HCT116 (cell line): ENCODE measurements at regions not wholly inside any gene's neighbourhood (a gene's known extent, or its start where the extent isn't known, plus 50 kb on each side); places are given as distances from the start of the nearest gene placed in this dataset.

Source experiments
- ATAC-seq: fragments of 200-7000 bp; cut with Tn5 transposase; 2 replicates; pipeline ENCODE4 v1.9.1; 2020; ENCODE audit warnings: mild to moderate bottlenecking, moderate library complexity
- BruUV-seq: library from RNA; stranded (reverse); fragments of 400-500 nt; replicated peaks from 2 replicates; lab custom pipeline; 2021; lab: Mats Ljungman, UMichigan
- CTCF ChIA-PET: fragments of 300-600 bp; sonication (Branson Sonifier 250); formaldehyde crosslinking; loops from one replicate; lab custom pipeline; 2021; ENCODE audit warnings: antibody characterized with exemption; lab: Charles Lee
- POLR2A ChIA-PET: fragments of 300-600, 350-600 bp; sonication (Branson Sonifier 250); formaldehyde crosslinking; loops from one replicate; lab custom pipeline; 2021; ENCODE audit warnings: antibody characterized with exemption; lab: Charles Lee
- RAD21 ChIA-PET, 2 experiments: fragments of 300-600 bp; sonication (Branson Sonifier 250); formaldehyde crosslinking; loops; one replicate each; lab custom pipeline; 2023; ENCODE audit warnings: low total read pairs in 2 of 2; ENCODE audit not compliant: uncharacterized antibody in 2 of 2, unreplicated experiment in 2 of 2, low non-redundant PET in 1 of 2; lab: Charles Lee
- DNase-seq: peaks from one replicate; pipeline ENCODE4 v3.0.0-alpha.2; 2010; ENCODE audit warnings: low read depth, low spot score
- H2AFZ ChIP-seq: fragments of 200-600 bp; shearing (Covaris generic), sonication (generic); 2 replicates; pipeline ENCODE4 v1.6.1; 2017; ENCODE audit warnings: low read depth, mixed run types, mixed read lengths, antibody characterized with exemption, low read length; ENCODE audit not compliant: poor library complexity, severe bottlenecking
- H3K27ac ChIP-seq: 2 replicates; pipeline ENCODE4 v1.5.1; 2012; ENCODE audit warnings: low read depth, low read length
- H3K27me3 ChIP-seq: fragments of 200-600 bp; sonication (generic); 2 replicates; pipeline ENCODE4 v1.6.1; 2016; ENCODE audit warnings: mixed run types, low read length, mixed read lengths; ENCODE audit not compliant: insufficient read depth
- H3K36me3 ChIP-seq, 2 experiments: fragments of 200-500 bp in 1 of 2; fragments of 200-600 bp in 1 of 2; sonication (Bioruptor generic) in 1 of 2; sonication (generic) in 1 of 2; 2 replicates each; pipeline versions ENCODE4 v1.5.1 to v1.6.1; 2014 to 2016; ENCODE audit warnings: low read length in 2 of 2, inconsistent platforms in 1 of 2, mixed read lengths in 1 of 2, mixed run types in 1 of 2; ENCODE audit not compliant: insufficient read depth in 2 of 2, control insufficient read depth in 1 of 2
- H3K4me1 ChIP-seq, 2 experiments: fragments of 200-600 bp in 1 of 2; sonication (generic) in 1 of 2; 2 replicates each; pipeline versions ENCODE4 v1.5.1 to v1.6.1; 2012 to 2017; ENCODE audit warnings: low read length in 2 of 2, inconsistent platforms in 1 of 2, mild to moderate bottlenecking in 1 of 2, mixed read lengths in 1 of 2, mixed run types in 1 of 2, moderate library complexity in 1 of 2; ENCODE audit not compliant: insufficient read depth in 2 of 2, control insufficient read depth in 1 of 2
- H3K4me2 ChIP-seq: fragments of 200-600 bp; sonication (generic); 2 replicates; pipeline ENCODE4 v1.6.1; 2017; ENCODE audit warnings: mixed run types, low read length, mixed read lengths
- H3K4me3 ChIP-seq, 2 experiments: fragments of 200-600 bp in 1 of 2; sonication (generic) in 1 of 2; replicated peaks in 1 of 2; 2 replicates each; pipeline ENCODE4 v1.5.1; 2011 to 2016; ENCODE audit warnings: low read length in 2 of 2, control low read depth in 1 of 2, low read depth in 1 of 2, mild to moderate bottlenecking in 1 of 2, mixed read lengths in 1 of 2, mixed run types in 1 of 2
- H3K79me2 ChIP-seq: fragments of 200-600 bp; sonication (generic); 2 replicates; pipeline ENCODE4 v1.6.1; 2017; ENCODE audit warnings: mild to moderate bottlenecking, mixed run types, low read length, moderate library complexity, mixed read lengths; ENCODE audit not compliant: insufficient read depth
- H3K9ac ChIP-seq: fragments of 200-600 bp; sonication (generic); 2 replicates; pipeline ENCODE4 v1.6.1; 2016; ENCODE audit warnings: low read length, mixed read lengths
- H3K9me2 ChIP-seq: fragments of 200-600 bp; sonication (generic), shearing (Covaris generic); 2 replicates; pipeline ENCODE4 v1.6.1; 2017; ENCODE audit warnings: mixed run types, mild to moderate bottlenecking, moderate library complexity; ENCODE audit not compliant: insufficient read depth
- H3K9me3 ChIP-seq, 2 experiments: fragments of 200-500 bp in 1 of 2; fragments of 200-600 bp in 1 of 2; sonication (Bioruptor generic) in 1 of 2; sonication (generic) in 1 of 2; 2 replicates each; pipeline ENCODE4 v1.6.1; 2014 to 2017; ENCODE audit warnings: low read length in 2 of 2, mixed read lengths in 2 of 2, inconsistent platforms in 1 of 2, low read depth in 1 of 2, mild to moderate bottlenecking in 1 of 2, mixed run types in 1 of 2, moderate library complexity in 1 of 2; ENCODE audit not compliant: control insufficient read depth in 1 of 2, insufficient read depth in 1 of 2
- H4K20me1 ChIP-seq: fragments of 200-600 bp; sonication (generic), shearing (Covaris generic); 2 replicates; pipeline ENCODE4 v1.6.1; 2017; ENCODE audit warnings: mixed run types, mild to moderate bottlenecking, moderate library complexity; ENCODE audit not compliant: insufficient read depth
- ATF3 ChIP-seq: IDR thresholded peaks from 2 replicates; pipeline ENCODE4 v1.6.1; 2012
- CTCF ChIP-seq, 3 experiments: fragments of 200-600 bp in 1 of 3; sonication (generic) in 1 of 3; IDR thresholded peaks in 2 of 3; conservative IDR thresholded peaks in 1 of 3; 2 replicates each; pipeline ENCODE4 v1.5.1; 2012 to 2017; ENCODE audit warnings: low read depth in 2 of 3, low read length in 2 of 3, antibody characterized with exemption in 1 of 3, borderline replicate concordance in 1 of 3, control low read depth in 1 of 3, mild to moderate bottlenecking in 1 of 3, mixed read lengths in 1 of 3, mixed run types in 1 of 3, moderate library complexity in 1 of 3; ENCODE audit not compliant: insufficient read depth in 1 of 3
- EZH2phosphoT487 ChIP-seq: fragments of 200-600 bp; IDR thresholded peaks from 2 replicates; pipeline ENCODE4 v1.6.1; 2018; ENCODE audit warnings: antibody characterized with exemption, borderline replicate concordance
- JUND ChIP-seq: IDR thresholded peaks from 2 replicates; pipeline ENCODE4 v1.6.1; 2012
- MAX ChIP-seq: IDR thresholded peaks from 2 replicates; pipeline ENCODE4 v1.6.1; 2012
- RAD21 ChIP-seq: IDR thresholded peaks from 2 replicates; pipeline ENCODE4 v1.6.1; 2012; ENCODE audit warnings: low read depth, mild to moderate bottlenecking
- ZBTB33 ChIP-seq: IDR thresholded peaks from 2 replicates; pipeline ENCODE4 v1.6.1; 2011; ENCODE audit warnings: mild to moderate bottlenecking, low read length, moderate library complexity; ENCODE audit not compliant: insufficient replicate concordance; ENCODE audit errors: extremely low read depth
- ZFX ChIP-seq: fragments of 450-650 bp; IDR thresholded peaks from 2 replicates; pipeline ENCODE4 v1.6.1; 2017
- intact Hi-C: fragments of 100-400 bp; cut with micrococcal nuclease; formaldehyde crosslinking; loops from 2 replicates; pipeline ENCODE4 v1.10.0; 2022

- TF ChIP-seq CTCF (IDR thresholded peaks at IDR 0.05 in 2 of 3, conservative IDR thresholded peaks at IDR 0.05 in 1 of 3; ENCODE audit: borderline replicate concordance in 1 of 3, insufficient read depth in 1 of 3, low read depth in 2 of 3, low read length in 2 of 3) = no peak
- no peak for TF ChIP-seq ZFX
- no peak for TF ChIP-seq JUND
- no peak for TF ChIP-seq EZH2phosphoT487
- no peak for TF ChIP-seq MAX
- no peak for TF ChIP-seq ZBTB33
- no peak for TF ChIP-seq ATF3
- TF ChIP-seq RAD21 = no peak
- DNase-seq (no peak), ATAC-seq (no peak)
- Histone ChIP-seq H3K27ac (no peak overlapping the region), H3K36me3 (no peaks in the 10 kb centered on the region), H3K4me1 (no peaks in the 10 kb centered on the region), H3K4me2 (no peak overlapping the region), H3K79me2 (no peaks in the 10 kb centered on the region), H3K9me2 (no peaks in the 10 kb centered on the region), H3K4me3 (no peak overlapping the region), H3K9me3 (no peaks in the 10 kb centered on the region), H2AFZ (no peak overlapping the region), H4K20me1 (no peaks in the 10 kb centered on the region), H3K27me3 (peaks cover 23% of the 10 kb centered on the region; the same call in 1 of the 2 replicates), H3K9ac (no peak overlapping the region)
- intact Hi-C loops = no loop called here
- ChIA-PET POLR2A (no interaction called here), RAD21 (no interaction called here), CTCF (interaction anchor here (1.7 kb wide), 1 partner anchor 19 kb away, joined by 4 read pairs; no protein-coding TSS in a partner anchor)
- no TSS peak for BruUV-seq
These were observed 59.9 kb upstream of the TPP2 start for GRCh38 chr13:102536695-102537485.
